ENCODE measurements at regions not wholly inside any gene's neighbourhood (a gene's known extent, or its start where the extent isn't known, plus 50 kb on each side); places are given as distances from the start of the nearest gene placed in this dataset.

DNA sequence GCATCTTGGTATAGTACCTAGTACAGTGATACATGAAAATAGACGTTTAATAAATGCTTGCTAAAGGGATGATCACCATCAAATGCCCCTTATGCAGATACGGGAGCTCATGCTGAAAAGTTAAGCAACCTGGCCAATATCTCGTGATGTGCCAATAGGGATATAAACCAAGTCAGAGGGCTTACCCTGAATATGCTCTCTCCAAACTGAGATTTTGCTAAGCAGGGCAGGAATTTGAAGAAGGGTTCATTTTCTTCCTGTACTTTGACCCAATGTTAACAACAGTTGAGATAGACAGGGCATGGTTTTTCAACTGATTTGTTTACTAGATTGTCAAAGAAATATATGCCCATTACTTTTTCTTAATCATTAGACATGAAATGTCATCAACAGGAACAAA is 219.3 kb upstream of the PREP start:
- no peak for DNase-seq (ENCODE audit: low read depth in 1 of 2, low spot score in 1 of 2)

DNA sequence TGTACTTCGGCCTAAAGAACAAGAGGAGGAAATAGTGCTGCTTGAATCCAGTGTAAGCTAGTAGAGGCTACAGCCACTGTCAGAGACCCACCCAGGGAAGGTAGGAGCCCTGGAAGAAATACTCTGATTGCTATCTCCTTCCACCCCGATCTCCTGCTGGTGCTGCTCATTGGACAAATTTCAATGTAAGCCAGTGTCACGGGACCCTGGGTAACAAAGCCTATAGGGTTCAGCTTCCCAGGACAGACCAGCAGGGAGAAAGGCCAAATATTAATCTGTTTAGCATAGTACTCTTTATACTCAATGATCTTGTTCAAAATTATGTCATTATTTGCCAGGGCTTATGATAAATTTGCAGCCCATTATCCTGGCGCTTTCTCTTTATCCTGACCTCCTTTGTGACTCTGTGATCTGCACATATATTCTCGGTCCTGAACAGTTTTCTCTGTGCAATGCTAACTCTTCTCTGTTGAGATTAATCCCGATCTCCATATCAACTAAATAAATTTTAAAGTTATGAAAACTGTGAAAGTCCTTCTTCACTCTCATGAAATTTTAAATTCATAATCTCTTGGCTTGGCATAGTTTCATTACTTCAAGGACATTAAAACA is 218.8 kb upstream of the PREP start:
- no peak for DNase-seq (ENCODE audit: low read depth in 1 of 2, low spot score in 1 of 2)

DNA sequence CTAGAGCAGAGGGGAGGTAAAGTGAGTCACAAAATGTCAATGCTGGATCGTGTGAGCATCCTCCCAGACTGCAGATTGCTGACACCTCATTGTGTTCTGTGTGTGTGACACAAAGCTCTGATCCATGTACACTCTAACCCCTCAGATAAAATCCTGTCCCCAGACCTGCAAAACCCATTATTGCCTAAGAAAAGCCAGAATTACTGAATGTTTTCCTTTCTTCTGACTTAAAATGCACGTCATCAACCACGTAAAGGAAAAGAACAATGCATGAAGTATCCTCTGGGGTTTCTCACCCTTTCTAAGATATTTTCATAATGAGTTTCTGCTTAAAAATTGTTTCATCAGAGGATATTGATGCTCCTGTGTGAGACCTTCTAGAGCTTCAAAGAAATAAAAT is 218.0 kb upstream of the PREP start:
- DNase-seq (ENCODE audit: low read depth in 1 of 2, low spot score in 1 of 2) = no peak

- no peak for DNase-seq (ENCODE audit: low read depth in 1 of 2, low spot score in 1 of 2)
Measured at GRCh38 chr6:105619971-105620741, 217.3 kb upstream of the PREP start.

GRCh38 chr6:105618247-105618646 is 215.4 kb upstream of the PREP start:
- no peak for DNase-seq (ENCODE audit: low read depth in 1 of 2, low spot score in 1 of 2)

DNA sequence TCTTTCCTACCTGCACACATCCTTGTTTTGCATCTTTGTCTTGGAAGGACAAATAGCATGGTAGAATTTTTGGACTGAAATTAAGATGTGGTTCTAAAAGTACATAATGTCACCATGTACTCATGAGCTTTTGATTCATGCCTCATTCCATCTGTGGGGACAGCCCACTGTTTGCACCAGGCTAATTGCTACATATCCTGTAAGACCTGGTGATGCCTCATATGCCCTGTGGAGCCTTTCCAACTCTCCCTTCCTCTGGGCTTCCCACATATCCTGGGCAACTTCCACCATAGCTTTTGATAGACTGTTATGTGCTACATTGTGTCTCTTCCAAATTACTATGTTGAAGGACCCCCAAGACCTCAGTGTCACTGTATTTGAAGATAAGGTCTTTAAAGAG is 213.6 kb upstream of the PREP start:
- no peak for DNase-seq (ENCODE audit: low read depth in 1 of 2, low spot score in 1 of 2)

DNA sequence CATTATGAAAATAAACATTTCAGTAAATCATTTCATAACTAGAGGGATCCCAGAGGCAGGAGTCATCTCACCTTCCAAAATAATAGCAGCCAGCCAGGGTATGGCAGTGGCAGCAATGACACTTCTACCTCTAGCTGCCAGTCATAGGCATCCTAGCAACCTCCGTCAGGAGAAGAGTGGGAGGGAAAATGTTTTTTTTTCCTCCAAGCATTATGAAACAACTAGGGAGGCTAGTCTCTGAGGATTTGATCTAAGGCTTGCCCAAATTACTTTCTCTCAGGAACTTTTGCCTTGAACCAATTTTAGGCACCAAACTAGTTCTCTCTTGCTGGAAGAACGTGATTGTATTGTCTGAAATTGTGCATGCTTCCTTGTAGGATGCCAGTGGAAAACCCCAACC is 208.7 kb upstream of the PREP start:
- DNase-seq (ENCODE audit: low read depth in 1 of 2, low spot score in 1 of 2) = no peak

- DNase-seq (ENCODE audit: low read depth in 1 of 2, low spot score in 1 of 2) = no peak
Measured at GRCh38 chr6:105609375-105609991, 206.6 kb upstream of the PREP start.

DNA sequence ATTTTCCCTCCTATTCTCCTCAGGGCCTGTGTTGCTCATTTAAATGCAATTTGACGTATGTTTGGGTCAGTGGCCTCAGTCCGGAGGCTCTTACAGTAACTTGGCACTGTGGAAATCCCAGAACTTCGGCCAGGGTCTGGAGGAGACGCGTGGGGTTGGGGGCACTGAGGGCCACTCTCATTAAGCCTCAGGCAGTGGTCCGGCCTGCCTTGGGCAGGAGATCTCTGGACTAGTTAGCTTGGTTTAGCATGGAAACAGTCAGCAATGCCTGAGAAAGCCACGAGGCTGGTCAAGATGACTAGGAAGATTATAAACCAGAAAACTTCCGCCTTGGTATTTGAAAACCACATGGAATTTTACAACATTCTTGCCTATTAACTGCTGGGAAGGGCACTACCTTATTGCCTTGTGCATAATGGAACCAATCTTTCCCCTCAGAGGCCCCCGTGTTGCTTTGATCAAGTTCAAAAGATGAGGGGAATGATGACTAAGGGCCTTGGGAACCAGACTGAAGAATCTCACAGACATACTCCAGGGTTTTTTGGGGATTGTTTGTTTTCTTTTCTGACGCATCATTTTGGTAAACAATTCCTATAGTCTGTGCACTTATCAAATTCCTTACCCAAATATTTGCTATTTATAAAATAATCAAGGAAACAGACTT is 206.0 kb upstream of the PREP start:
- DNase-seq (ENCODE audit: low read depth in 1 of 2, low spot score in 1 of 2) = no peak

GRCh38 chr6:105607636-105608621 is 205.0 kb upstream of the PREP start:
- no peak for DNase-seq (ENCODE audit: low read depth in 1 of 2, low spot score in 1 of 2)

GRCh38 chr6:105606831-105607463 is 204.1 kb upstream of the PREP start:
- DNase-seq (ENCODE audit: low read depth in 1 of 2, low spot score in 1 of 2) = no peak

DNA sequence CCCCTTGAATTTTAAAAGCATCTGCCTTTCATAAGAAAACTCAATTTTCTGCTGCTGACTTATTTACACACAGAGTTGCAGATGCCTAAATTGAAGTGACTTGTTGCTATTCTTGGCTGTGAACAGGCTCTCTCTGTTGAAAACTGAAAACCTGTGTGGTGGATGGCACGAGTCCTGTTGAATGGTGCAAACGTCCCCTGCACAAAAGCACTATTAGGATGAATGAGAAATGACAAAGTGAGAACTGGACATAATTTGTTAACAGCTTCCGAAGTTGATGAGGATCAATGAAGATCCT is 201.7 kb upstream of the PREP start:
- no peak for DNase-seq (ENCODE audit: low read depth in 1 of 2, low spot score in 1 of 2)

DNA sequence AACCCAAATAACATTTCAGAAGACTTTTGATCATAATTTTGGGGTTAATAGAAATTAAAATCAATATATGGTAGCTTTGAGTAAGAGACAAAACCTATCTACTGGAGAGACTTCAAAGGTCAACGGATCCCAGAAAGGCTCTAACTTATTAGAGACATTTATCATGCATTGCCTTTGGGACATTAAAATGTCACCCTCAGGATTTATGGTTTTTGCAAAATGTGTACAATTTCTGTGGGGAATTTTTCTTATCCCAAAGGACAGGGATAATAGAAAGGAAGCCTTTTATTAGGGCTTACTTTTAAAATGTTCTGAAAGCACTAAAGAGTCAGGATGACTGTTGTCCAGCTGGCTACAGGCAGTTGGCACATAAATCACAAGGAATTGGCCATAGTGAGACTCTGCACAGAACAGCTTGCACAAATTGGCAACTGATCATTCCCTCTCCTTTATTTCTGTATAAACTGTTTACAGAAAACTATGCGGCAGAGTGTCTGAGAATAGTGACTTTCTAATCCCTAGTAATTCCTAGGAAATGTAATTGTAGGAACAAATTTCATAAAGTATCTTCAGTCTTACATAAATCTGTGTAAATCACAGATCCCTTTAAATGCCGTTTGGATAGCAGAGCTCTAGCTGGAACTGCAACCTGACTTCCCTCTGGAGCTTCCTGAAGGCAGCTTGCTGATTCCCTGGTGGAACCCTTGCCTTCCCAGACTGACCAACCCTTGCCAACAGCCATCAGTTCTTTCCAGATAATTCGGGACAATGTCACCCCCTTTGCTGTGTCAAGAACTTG is 201.1 kb upstream of the PREP start:
- DNase-seq (ENCODE audit: low read depth in 1 of 2, low spot score in 1 of 2) = no peak

DNA sequence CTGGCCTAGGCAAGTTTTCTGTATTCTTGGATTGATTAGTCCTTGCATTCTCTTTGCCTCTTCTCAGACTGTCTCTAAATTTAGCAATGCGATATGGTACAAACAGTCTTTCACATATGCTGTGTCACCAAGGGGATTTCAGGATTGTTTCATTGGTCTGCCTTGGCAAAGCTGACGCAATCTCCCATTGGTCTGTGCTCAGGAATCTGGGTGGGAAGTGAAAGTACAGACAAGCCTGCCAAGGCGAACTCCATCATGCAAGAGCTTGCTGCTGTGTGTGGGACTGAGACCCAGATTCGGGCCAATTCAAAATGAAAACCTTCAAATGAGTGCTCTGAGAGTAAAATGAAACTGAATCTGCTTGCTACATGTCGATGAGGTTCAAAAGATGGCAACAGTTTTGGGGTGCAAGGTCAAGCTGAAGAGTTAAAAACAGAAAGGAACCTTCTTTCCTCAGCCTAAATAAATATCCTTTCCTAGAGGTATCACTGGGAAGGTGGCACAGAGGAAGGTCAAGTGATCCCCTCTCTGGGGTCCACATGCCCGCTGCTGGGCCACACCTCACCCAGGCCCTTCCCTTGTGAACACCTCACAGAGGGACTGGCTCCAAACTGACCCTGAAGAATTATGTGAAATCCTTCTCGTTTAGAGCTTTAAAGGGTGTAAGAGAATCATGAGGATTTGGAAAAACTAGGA is 198.8 kb upstream of the PREP start:
- peak in 1 of 2 donors; percentile 24 for DNase-seq (ENCODE audit: low read depth in 1 of 2, low spot score in 1 of 2)

- DNase-seq (ENCODE audit: low read depth in 1 of 2, low spot score in 1 of 2) = no peak
Measured at GRCh38 chr6:105600336-105601260, 197.7 kb upstream of the PREP start.

GRCh38 chr6:105598264-105598663 is 195.4 kb upstream of the PREP start:
- DNase-seq (ENCODE audit: low read depth in 1 of 2, low spot score in 1 of 2) = no peak

- DNase-seq (ENCODE audit: low read depth in 1 of 2, low spot score in 1 of 2) = no peak
Measured at GRCh38 chr6:105596284-105596755, 193.4 kb upstream of the PREP start.

DNA sequence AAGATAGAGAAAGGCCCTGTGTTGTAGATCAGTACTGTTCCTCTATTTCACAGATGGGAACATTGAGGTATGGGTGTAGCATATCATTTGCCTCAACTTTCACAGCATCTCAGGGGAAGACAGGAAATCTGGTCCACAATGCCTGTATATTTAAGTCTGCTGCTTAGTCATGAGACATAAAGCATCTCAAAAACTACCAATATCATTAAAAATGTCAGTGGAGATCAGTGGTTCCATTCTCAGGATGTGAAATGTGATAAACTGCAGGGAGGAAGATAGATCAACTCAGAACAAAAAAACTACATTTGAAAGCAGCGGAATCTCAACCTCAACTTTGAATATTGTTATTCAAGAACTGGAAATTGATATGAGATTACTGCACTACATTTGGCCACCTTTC is 192.9 kb upstream of the PREP start:
- no peak for DNase-seq (ENCODE audit: low read depth in 1 of 2, low spot score in 1 of 2)

All from activated T-helper 1 cell treated with anti-CD3 and anti-CD28 coated beads, Interleukin-2, amount 50 U/mL, for 16 hours (primary cell).